Glutamatergic neuron (in vitro differentiated cells): ENCODE measurements at regions not wholly inside any gene's neighbourhood (a gene's known extent, or its start where the extent isn't known, plus 50 kb on each side); places are given as distances from the start of the nearest gene placed in this dataset.

Source experiments
- DNase-seq: peaks from one replicate; pipeline ENCODE4 v3.0.0; 2022
- H3K27ac Mint-ChIP-seq: one replicate; pipeline ENCODE4 v1.8.0; 2020; ENCODE audit warnings: mild to moderate bottlenecking, mixed read lengths, inconsistent platforms; ENCODE audit not compliant: unreplicated experiment
- H3K27me3 Mint-ChIP-seq: one replicate; pipeline ENCODE4 v1.8.0; 2020; ENCODE audit warnings: mild to moderate bottlenecking, moderate library complexity, mixed read lengths, inconsistent platforms; ENCODE audit not compliant: unreplicated experiment
- H3K36me3 Mint-ChIP-seq: one replicate; pipeline ENCODE4 v1.8.0; 2020; ENCODE audit warnings: mild to moderate bottlenecking, mixed read lengths, inconsistent platforms; ENCODE audit not compliant: unreplicated experiment
- H3K4me1 Mint-ChIP-seq: one replicate; pipeline ENCODE4 v1.8.0; 2020; ENCODE audit warnings: mild to moderate bottlenecking, low read depth, mixed read lengths, inconsistent platforms; ENCODE audit not compliant: unreplicated experiment
- H3K4me3 Mint-ChIP-seq: one replicate; pipeline ENCODE4 v1.8.0; 2020; ENCODE audit warnings: mild to moderate bottlenecking, mixed read lengths, inconsistent platforms; ENCODE audit not compliant: unreplicated experiment
- H3K9me3 Mint-ChIP-seq: one replicate; pipeline ENCODE4 v1.8.0; 2020; ENCODE audit warnings: mild to moderate bottlenecking, moderate library complexity, mixed read lengths, inconsistent platforms; ENCODE audit not compliant: unreplicated experiment
- CTCF ChIP-seq: fragments of 200-600 bp; sonication (generic); IDR thresholded peaks from one replicate; pipeline ENCODE4 v1.5.0; 2021; ENCODE audit not compliant: partially characterized antibody, unreplicated experiment

- no peaks in the 10 kb centered on the region for H3K4me1 Mint-ChIP-seq
- H3K27me3 Mint-ChIP-seq, result no peaks in the 10 kb centered on the region
- no peak for DNase-seq
- H3K9me3 Mint-ChIP-seq, result no peaks in the 10 kb centered on the region
- no peak overlapping the region for H3K27ac Mint-ChIP-seq
- H3K36me3 Mint-ChIP-seq, result peaks cover 4% of the 10 kb centered on the region
- no peak for TF ChIP-seq CTCF
- H3K4me3 Mint-ChIP-seq, result no peak overlapping the region
Measured at GRCh38 chr4:112023402-112023950, 121.8 kb upstream of the FAM241A start.

- Mint-ChIP-seq H3K27ac (no peak overlapping the region), H3K4me3 (no peak overlapping the region), H3K4me1 (peaks cover 4% of the 10 kb centered on the region), H3K27me3 (no peaks in the 10 kb centered on the region), H3K36me3 (peaks cover 4% of the 10 kb centered on the region), H3K9me3 (no peaks in the 10 kb centered on the region)
- no peak for DNase-seq
- no peak for TF ChIP-seq CTCF
Measured at GRCh38 chr4:112026058-112026457, 119.2 kb upstream of the FAM241A start.

DNA sequence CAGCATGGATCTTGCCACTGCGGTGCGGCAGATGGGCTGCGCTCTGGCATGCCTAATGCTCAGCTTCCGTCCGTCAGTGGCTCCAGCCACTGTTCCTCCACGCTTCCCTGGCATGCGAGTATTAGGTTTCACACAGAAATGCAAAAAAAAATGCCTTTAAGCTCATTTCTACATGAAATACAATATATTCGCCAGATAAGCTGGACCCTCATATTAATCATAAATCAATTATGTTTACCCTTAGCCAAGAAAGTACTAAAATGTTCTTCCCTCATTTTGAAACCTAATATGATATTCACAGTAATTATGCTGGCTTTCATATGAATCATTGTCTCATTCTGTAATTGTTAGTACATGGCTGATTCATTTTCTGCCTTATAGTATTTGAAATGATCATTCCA, 115.5 kb upstream of the FAM241A start:
- Mint-ChIP-seq H3K27me3 (no peaks in the 10 kb centered on the region), H3K27ac (no peak overlapping the region), H3K9me3 (no peaks in the 10 kb centered on the region), H3K4me3 (no peak overlapping the region), H3K4me1 (peaks cover 4% of the 10 kb centered on the region), H3K36me3 (peaks cover 4% of the 10 kb centered on the region)
- DNase-seq, result peak; percentile 27
- TF ChIP-seq CTCF, result no peak

DNA sequence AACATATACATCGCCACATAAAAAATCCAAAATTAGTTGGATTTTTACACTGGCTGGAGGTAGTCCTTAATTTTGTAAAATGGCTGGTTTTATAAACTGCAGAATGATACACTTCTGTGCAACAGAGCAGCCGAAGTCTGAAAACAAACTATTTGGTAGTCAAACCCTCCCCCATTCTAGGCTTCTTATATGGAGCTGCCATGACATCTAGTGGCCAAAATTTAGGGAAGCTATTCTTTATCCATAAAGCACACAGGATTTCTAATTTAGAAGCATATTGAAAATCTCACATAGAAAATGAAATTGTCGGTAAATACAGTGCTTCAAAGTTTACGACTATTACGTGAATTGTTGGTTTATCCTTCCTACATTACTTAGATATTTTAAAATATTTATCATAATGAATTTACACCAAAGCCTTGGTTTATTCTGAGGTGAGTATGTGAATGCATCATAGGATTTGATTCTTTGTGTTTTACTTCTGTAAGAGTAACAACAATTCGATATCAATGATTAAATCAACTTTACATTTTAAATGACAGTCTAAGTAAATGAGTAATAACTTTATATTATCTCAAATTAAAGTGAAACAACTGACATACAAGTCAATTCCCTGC, 113.4 kb upstream of the FAM241A start:
- Mint-ChIP-seq H3K4me3 (no peak overlapping the region), H3K27me3 (no peaks in the 10 kb centered on the region), H3K36me3 (no peaks in the 10 kb centered on the region), H3K27ac (no peak overlapping the region), H3K9me3 (no peaks in the 10 kb centered on the region), H3K4me1 (peaks cover 7% of the 10 kb centered on the region)
- peak; percentile 70 for TF ChIP-seq CTCF
- no peak for DNase-seq

DNA sequence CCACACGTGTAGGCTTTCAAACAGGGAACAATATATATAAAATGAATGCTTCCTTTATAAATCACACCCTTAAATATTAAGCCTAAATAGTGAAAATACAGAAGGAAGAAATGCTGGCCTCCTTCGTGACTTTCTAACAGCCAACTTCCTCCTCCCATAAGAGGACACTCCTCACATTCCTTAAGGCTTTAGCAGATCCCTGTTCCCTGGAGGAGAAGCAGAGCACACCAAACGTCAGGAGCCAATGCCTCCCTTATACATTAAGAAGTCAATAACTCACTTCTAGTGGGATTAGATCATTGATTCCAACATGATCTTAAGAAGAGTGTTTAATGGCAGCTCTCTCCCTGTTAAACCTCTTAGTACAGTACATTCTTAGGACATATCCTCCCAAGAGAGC, 108.4 kb upstream of the FAM241A start:
- H3K9me3 Mint-ChIP-seq, result no peaks in the 10 kb centered on the region
- no peaks in the 10 kb centered on the region for H3K27me3 Mint-ChIP-seq
- H3K27ac Mint-ChIP-seq, result no peak overlapping the region
- no peak overlapping the region for H3K4me3 Mint-ChIP-seq
- H3K36me3 Mint-ChIP-seq, result no peaks in the 10 kb centered on the region
- TF ChIP-seq CTCF, result no peak
- H3K4me1 Mint-ChIP-seq, result peaks cover 8% of the 10 kb centered on the region
- DNase-seq, result no peak
